Activated B cell treated with CpG ODN at 0.5 μM for 24 hours (primary cell): ENCODE measurements at regions not wholly inside any gene's neighbourhood (a gene's known extent, or its start where the extent isn't known, plus 50 kb on each side); places are given as distances from the start of the nearest gene placed in this dataset.

Experiments
- ATAC-seq: fragments of 200-7000 bp; cut with Tn5 transposase; one replicate; pipeline ENCODE4 v1.10.0; 2021; ENCODE audit warnings: low read depth, mild to moderate bottlenecking, moderate library complexity
- CTCF ChIA-PET: fragments of 350-600 bp; sonication (Branson Sonifier 250); formaldehyde crosslinking; loops from one replicate; lab custom pipeline; 2021; ENCODE audit warnings: antibody characterized with exemption; lab: Charles Lee
- POLR2A ChIA-PET: fragments of 350-600 bp; sonication (Branson Sonifier 250); formaldehyde crosslinking; loops from one replicate; lab custom pipeline; 2021; ENCODE audit warnings: antibody characterized with exemption; lab: Charles Lee
- DNase-seq: peaks from one replicate; pipeline ENCODE4 v3.0.0; 2022
- H3K27ac Mint-ChIP-seq: one replicate; pipeline ENCODE4 v1.8.0; 2020; ENCODE audit warnings: mixed read lengths
- H3K27me3 Mint-ChIP-seq: one replicate; pipeline ENCODE4 v1.8.0; 2021; ENCODE audit warnings: mixed read lengths
- H3K36me3 Mint-ChIP-seq: one replicate; pipeline ENCODE4 v1.8.0; 2021; ENCODE audit warnings: low read depth, mixed read lengths
- H3K4me1 Mint-ChIP-seq: one replicate; pipeline ENCODE4 v1.8.0; 2021; ENCODE audit warnings: mixed read lengths
- H3K4me3 Mint-ChIP-seq: one replicate; pipeline ENCODE4 v1.8.0; 2020; ENCODE audit warnings: mild to moderate bottlenecking, mixed read lengths
- H3K9me3 Mint-ChIP-seq: one replicate; pipeline ENCODE4 v1.8.0; 2020; ENCODE audit warnings: mixed read lengths
- CTCF ChIP-seq: fragments of 200-600 bp; IDR thresholded peaks from one replicate; pipeline ENCODE4 v1.8.0; 2022; ENCODE audit warnings: antibody characterized with exemption, mild to moderate bottlenecking
- intact Hi-C: fragments of 100-400 bp; cut with micrococcal nuclease; formaldehyde crosslinking; loops from one replicate; pipeline ENCODE4 v1.15.1; 2024

GRCh38 chr1:94616506-94616905 lies 74.9 kb upstream of the F3 start:
- no peak overlapping the region for H3K4me3 Mint-ChIP-seq
- ATAC-seq (no peak), DNase-seq (no peak)
- H3K4me1 Mint-ChIP-seq, result no peaks in the 10 kb centered on the region
- peaks cover 6% of the 10 kb centered on the region for H3K27me3 Mint-ChIP-seq
- ChIA-PET CTCF (no interaction called here), POLR2A (no interaction called here)
- H3K36me3 Mint-ChIP-seq, result no peaks in the 10 kb centered on the region
- intact Hi-C loops, result no loop called here
- peaks cover 6% of the 10 kb centered on the region for H3K9me3 Mint-ChIP-seq
- TF ChIP-seq CTCF, result no peak
- H3K27ac Mint-ChIP-seq, result no peak overlapping the region

GRCh38 chr1:94614996-94615395 lies 73.4 kb upstream of the F3 start:
- Mint-ChIP-seq H3K36me3 (no peaks in the 10 kb centered on the region), H3K4me1 (no peaks in the 10 kb centered on the region), H3K9me3 (peaks cover 6% of the 10 kb centered on the region), H3K27ac (no peak overlapping the region), H3K27me3 (peaks cover 6% of the 10 kb centered on the region), H3K4me3 (no peak overlapping the region)
- intact Hi-C loops, result no loop called here
- ChIA-PET CTCF (interaction anchor here (1.3 kb wide), 1 partner anchor 11 kb away, joined by 3 read pairs; no protein-coding TSS in a partner anchor), POLR2A (no interaction called here)
- no peak for DNase-seq
- no peak for TF ChIP-seq CTCF
- no peak for ATAC-seq

GRCh38 chr1:94614168-94614815 lies 72.7 kb upstream of the F3 start:
- Mint-ChIP-seq H3K4me3 (no peak overlapping the region), H3K27me3 (peaks cover 6% of the 10 kb centered on the region), H3K27ac (no peak overlapping the region), H3K4me1 (no peaks in the 10 kb centered on the region), H3K9me3 (peaks cover 6% of the 10 kb centered on the region), H3K36me3 (no peaks in the 10 kb centered on the region)
- POLR2A ChIA-PET, result no interaction called here
- DNase-seq (no peak), ATAC-seq (no peak)
- no peak for TF ChIP-seq CTCF
- intact Hi-C loops, result no loop called here
- CTCF ChIA-PET, result no interaction called here

GRCh38 chr1:94612525-94613204 lies 71.1 kb upstream of the F3 start:
- Mint-ChIP-seq H3K9me3 (no peaks in the 10 kb centered on the region), H3K36me3 (no peaks in the 10 kb centered on the region), H3K4me3 (no peak overlapping the region), H3K4me1 (no peaks in the 10 kb centered on the region), H3K27ac (no peak overlapping the region), H3K27me3 (no peaks in the 10 kb centered on the region)
- CTCF ChIA-PET, result no interaction called here
- POLR2A ChIA-PET, result no interaction called here
- DNase-seq (no peak), ATAC-seq (no peak)
- no peak for TF ChIP-seq CTCF
- intact Hi-C loops, result no loop called here

GRCh38 chr1:94611681-94612475 lies 70.3 kb upstream of the F3 start:
- DNase-seq (no peak), ATAC-seq (no peak)
- intact Hi-C loops, result no loop called here
- H3K9me3 Mint-ChIP-seq, result no peaks in the 10 kb centered on the region
- ChIA-PET POLR2A (no interaction called here), CTCF (no interaction called here)
- no peaks in the 10 kb centered on the region for H3K36me3 Mint-ChIP-seq
- H3K27ac Mint-ChIP-seq, result no peak overlapping the region
- H3K27me3 Mint-ChIP-seq, result no peaks in the 10 kb centered on the region
- TF ChIP-seq CTCF, result no peak
- H3K4me3 Mint-ChIP-seq, result no peak overlapping the region
- no peaks in the 10 kb centered on the region for H3K4me1 Mint-ChIP-seq
